Glutamatergic neuron (in vitro differentiated cells): ENCODE measurements at regions not wholly inside any gene's neighbourhood (a gene's known extent, or its start where the extent isn't known, plus 50 kb on each side); places are given as distances from the start of the nearest gene placed in this dataset.

ENCODE experiments used
- DNase-seq: peaks from one replicate; pipeline ENCODE4 v3.0.0; 2022
- H3K27ac Mint-ChIP-seq: one replicate; pipeline ENCODE4 v1.8.0; 2020; ENCODE audit warnings: mild to moderate bottlenecking, mixed read lengths, inconsistent platforms; ENCODE audit not compliant: unreplicated experiment
- H3K27me3 Mint-ChIP-seq: one replicate; pipeline ENCODE4 v1.8.0; 2020; ENCODE audit warnings: mild to moderate bottlenecking, moderate library complexity, mixed read lengths, inconsistent platforms; ENCODE audit not compliant: unreplicated experiment
- H3K36me3 Mint-ChIP-seq: one replicate; pipeline ENCODE4 v1.8.0; 2020; ENCODE audit warnings: mild to moderate bottlenecking, mixed read lengths, inconsistent platforms; ENCODE audit not compliant: unreplicated experiment
- H3K4me1 Mint-ChIP-seq: one replicate; pipeline ENCODE4 v1.8.0; 2020; ENCODE audit warnings: mild to moderate bottlenecking, low read depth, mixed read lengths, inconsistent platforms; ENCODE audit not compliant: unreplicated experiment
- H3K4me3 Mint-ChIP-seq: one replicate; pipeline ENCODE4 v1.8.0; 2020; ENCODE audit warnings: mild to moderate bottlenecking, mixed read lengths, inconsistent platforms; ENCODE audit not compliant: unreplicated experiment
- H3K9me3 Mint-ChIP-seq: one replicate; pipeline ENCODE4 v1.8.0; 2020; ENCODE audit warnings: mild to moderate bottlenecking, moderate library complexity, mixed read lengths, inconsistent platforms; ENCODE audit not compliant: unreplicated experiment
- CTCF ChIP-seq: fragments of 200-600 bp; sonication (generic); IDR thresholded peaks from one replicate; pipeline ENCODE4 v1.5.0; 2021; ENCODE audit not compliant: partially characterized antibody, unreplicated experiment

- Mint-ChIP-seq H3K27me3 (peaks cover 12% of the 10 kb centered on the region), H3K4me3 (no peak overlapping the region), H3K9me3 (peaks cover 28% of the 10 kb centered on the region), H3K36me3 (peaks cover 17% of the 10 kb centered on the region), H3K4me1 (no peaks in the 10 kb centered on the region), H3K27ac (no peak overlapping the region)
- no peak for DNase-seq
- TF ChIP-seq CTCF, result no peak
Observed at GRCh38 chr22:48677168-48677520, 1150.5 kb downstream of the BRD1 start.

GRCh38 chr22:48676266-48677167 is 1151.2 kb downstream of the BRD1 start:
- H3K36me3 Mint-ChIP-seq, result peaks cover 17% of the 10 kb centered on the region
- H3K27me3 Mint-ChIP-seq, result peaks cover 12% of the 10 kb centered on the region
- H3K4me1 Mint-ChIP-seq, result no peaks in the 10 kb centered on the region
- no peak overlapping the region for H3K27ac Mint-ChIP-seq
- TF ChIP-seq CTCF, result no peak
- H3K9me3 Mint-ChIP-seq, result peaks cover 30% of the 10 kb centered on the region
- DNase-seq, result no peak
- H3K4me3 Mint-ChIP-seq, result no peak overlapping the region

GRCh38 chr22:48675830-48676145 is 1151.9 kb downstream of the BRD1 start:
- Mint-ChIP-seq H3K4me3 (no peak overlapping the region), H3K27ac (no peak overlapping the region), H3K4me1 (no peaks in the 10 kb centered on the region), H3K36me3 (peaks cover 17% of the 10 kb centered on the region), H3K27me3 (peaks cover 12% of the 10 kb centered on the region), H3K9me3 (peaks cover 33% of the 10 kb centered on the region)
- no peak for DNase-seq
- no peak for TF ChIP-seq CTCF

GRCh38 chr22:48675141-48675829 is 1152.4 kb downstream of the BRD1 start:
- Mint-ChIP-seq H3K27ac (no peak overlapping the region), H3K4me1 (no peaks in the 10 kb centered on the region), H3K36me3 (peaks cover 17% of the 10 kb centered on the region), H3K9me3 (peaks cover 33% of the 10 kb centered on the region), H3K27me3 (peaks cover 12% of the 10 kb centered on the region), H3K4me3 (no peak overlapping the region)
- DNase-seq, result no peak
- no peak for TF ChIP-seq CTCF
